CD4-positive, alpha-beta T cell treated with Interleukin-15 for 4 hours (primary cell): ENCODE measurements at regions not wholly inside any gene's neighbourhood (a gene's known extent, or its start where the extent isn't known, plus 50 kb on each side); places are given as distances from the start of the nearest gene placed in this dataset.
"Not testable (repeated sequence)": the region's sequence is repeated elsewhere in the genome, so short reads cannot be mapped to it uniquely, and the experiment has no call there.

ENCODE experiments used
- DNase-seq: peaks from one replicate; pipeline ENCODE4 v3.0.0-alpha.2; 2020; ENCODE audit warnings: low spot score

- DNase-seq, result not testable (repeated sequence)
Observed at GRCh38 chr6:9290342-9290741, 855.0 kb upstream of the SLC35B3 start.

- DNase-seq, result no peak
Observed at GRCh38 chr6:9272671-9273070, 837.3 kb upstream of the SLC35B3 start.

GRCh38 chr6:9266741-9267140 lies 831.4 kb upstream of the SLC35B3 start:
- DNase-seq, result no peak

GRCh38 chr6:9257215-9257614 lies 821.9 kb upstream of the SLC35B3 start:
- DNase-seq, result no peak

- no peak for DNase-seq
Observed at GRCh38 chr6:9254251-9254650, 818.9 kb upstream of the SLC35B3 start.

GRCh38 chr6:9252799-9253198 lies 817.5 kb upstream of the SLC35B3 start:
- no peak for DNase-seq

GRCh38 chr6:9250852-9251251 lies 815.5 kb upstream of the SLC35B3 start:
- DNase-seq, result no peak

- DNase-seq, result no peak
Observed at GRCh38 chr6:9248133-9248532, 812.8 kb upstream of the SLC35B3 start.

GRCh38 chr6:9240861-9241260 lies 805.5 kb upstream of the SLC35B3 start:
- no peak for DNase-seq

GRCh38 chr6:9236443-9236842 lies 801.1 kb upstream of the SLC35B3 start:
- no peak for DNase-seq

GRCh38 chr6:9233686-9234085 lies 798.3 kb upstream of the SLC35B3 start:
- DNase-seq, result no peak

- DNase-seq, result no peak
Observed at GRCh38 chr6:9233226-9233625, 797.9 kb upstream of the SLC35B3 start.

- DNase-seq, result no peak
Observed at GRCh38 chr6:9225441-9225871, 790.1 kb upstream of the SLC35B3 start.

- no peak for DNase-seq
Observed at GRCh38 chr6:9224539-9224938, 789.2 kb upstream of the SLC35B3 start.

- DNase-seq, result not testable (repeated sequence)
Observed at GRCh38 chr6:9213717-9214116, 778.4 kb upstream of the SLC35B3 start.

- no peak for DNase-seq
Observed at GRCh38 chr6:9208966-9209365, 773.6 kb upstream of the SLC35B3 start.

GRCh38 chr6:9205645-9206044 lies 770.3 kb upstream of the SLC35B3 start:
- no peak for DNase-seq

GRCh38 chr6:9204171-9204570 lies 768.8 kb upstream of the SLC35B3 start:
- DNase-seq, result no peak

- DNase-seq, result no peak
Observed at GRCh38 chr6:9200712-9201111, 765.4 kb upstream of the SLC35B3 start.

- DNase-seq, result no peak
Observed at GRCh38 chr6:9197726-9198125, 762.4 kb upstream of the SLC35B3 start.

- no peak for DNase-seq
Observed at GRCh38 chr6:9195322-9195721, 760.0 kb upstream of the SLC35B3 start.

GRCh38 chr6:9192405-9192909 lies 757.1 kb upstream of the SLC35B3 start:
- DNase-seq, result no peak

GRCh38 chr6:9186148-9186547 lies 750.8 kb upstream of the SLC35B3 start:
- no peak for DNase-seq

GRCh38 chr6:9178071-9178470 lies 742.7 kb upstream of the SLC35B3 start:
- DNase-seq, result no peak

- no peak for DNase-seq
Observed at GRCh38 chr6:9173229-9173628, 737.9 kb upstream of the SLC35B3 start.
